NOMO-1 (cell line): ENCODE measurements at regions not wholly inside any gene's neighbourhood (a gene's known extent, or its start where the extent isn't known, plus 50 kb on each side); places are given as distances from the start of the nearest gene placed in this dataset.

Source experiments
- DNase-seq, 2 experiments: peaks; one replicate each; lab custom pipeline; 2025; ENCODE audit not compliant: unreplicated experiment in 2 of 2; lab: John Stamatoyannopoulos, UW

- peak; percentile 80 to 83 for DNase-seq
Observed at GRCh38 chr3:64291345-64291744, 66.1 kb upstream of the PRICKLE2 start.

GRCh38 chr3:64290864-64291263, 65.6 kb upstream of the PRICKLE2 start:
- peak in 1 of 2 experiments; percentile 1 for DNase-seq

- DNase-seq: no peak
Observed at GRCh38 chr3:64290161-64290560, 64.9 kb upstream of the PRICKLE2 start.

DNA sequence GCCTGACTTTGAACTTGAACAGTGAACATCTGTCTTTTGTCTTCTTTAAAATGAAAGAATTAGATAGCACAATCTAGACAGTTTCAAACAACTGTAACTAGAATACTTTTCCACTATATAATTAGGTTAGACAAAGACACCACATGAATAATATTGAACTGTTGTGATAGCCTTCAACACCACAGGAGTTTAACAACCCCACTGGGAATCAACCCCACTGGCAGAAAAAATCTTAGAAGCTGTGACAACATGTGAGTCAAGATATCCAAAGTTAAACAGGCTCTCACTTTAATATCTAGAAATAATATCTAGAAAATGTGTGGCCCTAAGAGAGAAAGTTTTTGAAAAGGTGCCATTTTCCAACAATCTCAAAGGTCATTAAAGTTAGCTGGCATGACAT, 64.4 kb upstream of the PRICKLE2 start:
- no peak for DNase-seq

- DNase-seq: no peak
Observed at GRCh38 chr3:64278625-64279024, 53.4 kb upstream of the PRICKLE2 start.

- no peak for DNase-seq
Observed at GRCh38 chr3:64276131-64276530, 50.9 kb upstream of the PRICKLE2 start.
